OCI-LY3 (cell line): ENCODE measurements at regions not wholly inside any gene's neighbourhood (a gene's known extent, or its start where the extent isn't known, plus 50 kb on each side); places are given as distances from the start of the nearest gene placed in this dataset.

ENCODE experiments used
- CTCF ChIP-seq: fragments of 200-600, 300-600 bp; sonication (generic); IDR thresholded peaks from 2 replicates; pipeline ENCODE4 v1.5.1; 2014; ENCODE audit warnings: antibody characterized with exemption, low read length, low read depth
- EZH2phosphoT487 ChIP-seq: fragments of 200-600 bp; shearing (Covaris generic); IDR thresholded peaks from 2 replicates; pipeline ENCODE4 v1.6.1; 2018; ENCODE audit warnings: antibody characterized with exemption, mixed run types, low read depth

GRCh38 chr7:142391191-142391992 is 133.5 kb upstream of the PRSS58 start:
- TF ChIP-seq CTCF (peak; percentile 60), EZH2phosphoT487 (no peak)
